Kidney capillary endothelial cell (primary cell): ENCODE measurements at regions not wholly inside any gene's neighbourhood (a gene's known extent, or its start where the extent isn't known, plus 50 kb on each side); places are given as distances from the start of the nearest gene placed in this dataset.
"Not testable (repeated sequence)": the region's sequence is repeated elsewhere in the genome, so short reads cannot be mapped to it uniquely, and the experiment has no call there.

Experiments
- DNase-seq: peaks from one replicate; pipeline ENCODE4 v3.0.0-alpha.2; 2018; ENCODE audit warnings: low spot score

DNA sequence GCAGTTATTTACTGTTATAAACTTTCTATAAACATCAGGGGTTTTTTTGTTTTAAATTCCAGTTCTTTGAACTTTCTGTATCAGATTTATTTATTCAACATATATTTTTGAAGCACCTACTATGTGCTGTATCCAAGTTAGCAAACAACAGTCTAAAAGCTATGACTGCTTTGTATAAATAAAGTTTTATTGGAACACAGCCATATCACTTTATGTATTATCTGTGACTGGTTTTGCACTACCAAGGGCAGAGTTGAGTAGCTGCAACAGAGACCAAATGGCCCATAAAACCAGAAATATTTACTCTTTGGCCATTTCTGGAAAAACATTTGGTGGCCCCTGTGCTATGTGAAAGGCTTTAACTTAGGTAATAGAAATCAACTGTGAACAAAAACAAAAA lies 110.2 kb upstream of the ERCC4 start:
- no peak for DNase-seq

DNA sequence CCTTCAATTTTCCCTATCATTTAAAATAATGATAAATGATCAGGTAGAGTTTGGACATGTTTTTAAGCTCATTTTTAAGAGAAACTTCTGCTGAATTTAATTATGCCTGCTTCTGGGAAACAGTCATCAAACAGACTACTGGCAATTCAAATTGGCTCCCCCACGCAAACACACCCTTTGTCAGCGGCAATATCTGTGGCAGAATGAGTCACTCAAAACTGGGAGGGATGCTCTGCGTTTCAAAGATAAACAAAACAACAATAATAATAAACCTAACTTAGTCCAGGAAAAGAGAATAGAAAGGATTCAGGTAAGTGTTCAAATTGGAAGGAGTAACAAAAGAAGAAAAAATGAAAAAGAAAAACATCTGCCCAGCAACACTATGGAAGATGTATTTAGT lies 108.1 kb upstream of the ERCC4 start:
- DNase-seq: no peak

DNA sequence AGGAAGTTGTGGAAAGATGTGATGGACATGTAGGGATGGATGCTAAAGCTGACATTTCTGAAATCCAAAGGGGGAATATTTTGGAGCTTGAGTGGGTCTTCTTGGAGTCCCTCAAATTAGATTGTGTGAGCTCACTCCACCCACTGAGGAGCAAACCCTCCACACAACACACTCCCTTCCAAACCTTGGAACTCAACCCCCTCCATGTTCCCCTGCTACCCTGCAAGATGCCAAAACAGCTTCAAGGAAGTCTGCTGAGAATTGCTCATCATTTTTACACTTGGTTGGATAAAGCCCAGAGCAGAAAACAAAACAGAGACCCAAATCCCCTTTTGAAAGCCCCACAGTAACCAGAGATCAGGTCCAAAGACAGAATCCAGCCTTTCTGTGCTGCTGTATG lies 103.3 kb upstream of the ERCC4 start:
- DNase-seq: no peak

DNA sequence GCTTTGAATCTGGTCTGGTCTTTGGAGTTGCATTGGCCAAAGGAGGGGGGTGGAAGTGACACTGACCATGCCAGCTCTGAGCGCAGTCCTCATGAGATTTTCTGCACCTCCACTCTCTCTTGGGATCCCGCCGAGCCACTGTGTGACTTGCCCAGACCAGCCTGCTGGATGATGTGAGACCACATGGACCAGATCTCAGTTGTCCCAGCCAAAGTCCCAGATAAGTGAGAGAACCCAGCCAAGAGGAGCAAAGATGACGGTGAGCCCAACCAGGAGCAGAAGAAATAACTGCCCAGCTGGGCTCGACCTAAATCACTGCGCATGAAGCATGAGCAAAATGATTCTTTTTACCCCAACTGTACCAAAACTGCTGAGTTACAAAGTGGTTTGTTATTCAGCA lies 96.5 kb upstream of the ERCC4 start:
- no peak for DNase-seq

DNA sequence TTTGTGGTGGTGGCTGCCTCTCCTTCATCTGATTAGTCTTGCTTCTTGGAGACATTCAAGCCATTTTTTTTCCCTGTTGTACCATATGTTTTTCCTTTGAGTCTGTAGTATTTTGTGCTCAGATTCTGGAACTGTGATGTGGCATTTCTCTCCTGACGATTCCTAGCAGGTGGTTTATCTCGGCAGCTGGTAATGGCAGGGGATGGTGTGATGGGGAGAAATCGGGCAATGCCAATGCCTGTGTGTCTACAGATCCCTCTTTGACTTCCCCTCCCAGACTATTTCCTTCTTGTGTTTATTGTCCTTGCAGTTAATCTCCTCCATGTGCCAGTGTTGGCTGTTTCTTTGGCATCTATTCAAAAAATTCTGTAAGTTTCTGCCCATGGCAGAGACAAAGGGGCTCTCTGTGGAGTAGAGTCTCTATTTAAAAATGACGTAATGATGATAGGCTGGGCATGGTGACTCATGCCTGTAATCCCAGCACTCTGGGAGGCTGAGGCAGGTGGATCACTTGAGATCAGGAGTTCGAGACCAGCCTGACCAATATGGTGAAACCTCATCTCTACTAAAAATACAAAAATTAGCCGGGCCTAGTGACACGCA lies 90.2 kb upstream of the ERCC4 start:
- no peak for DNase-seq

DNA sequence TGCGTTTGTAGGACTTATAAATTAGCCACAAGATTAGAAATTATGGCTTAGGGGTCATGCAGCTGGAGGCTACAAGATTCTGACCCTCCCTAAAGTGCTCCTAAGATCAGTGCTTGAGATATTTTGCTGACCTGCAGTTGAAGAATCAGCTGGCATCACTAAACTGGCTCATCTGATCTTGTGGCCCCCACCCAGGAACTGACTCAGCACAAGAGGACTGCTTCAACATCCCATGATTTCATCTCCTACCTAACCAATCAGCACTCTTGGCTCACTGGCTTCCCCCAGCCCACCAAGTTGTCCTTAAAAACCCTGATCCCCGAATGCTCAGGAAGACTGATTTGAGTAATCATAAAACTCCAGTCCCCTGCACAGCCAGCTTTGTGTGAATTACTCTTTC lies 86.4 kb upstream of the ERCC4 start:
- no peak for DNase-seq

DNA sequence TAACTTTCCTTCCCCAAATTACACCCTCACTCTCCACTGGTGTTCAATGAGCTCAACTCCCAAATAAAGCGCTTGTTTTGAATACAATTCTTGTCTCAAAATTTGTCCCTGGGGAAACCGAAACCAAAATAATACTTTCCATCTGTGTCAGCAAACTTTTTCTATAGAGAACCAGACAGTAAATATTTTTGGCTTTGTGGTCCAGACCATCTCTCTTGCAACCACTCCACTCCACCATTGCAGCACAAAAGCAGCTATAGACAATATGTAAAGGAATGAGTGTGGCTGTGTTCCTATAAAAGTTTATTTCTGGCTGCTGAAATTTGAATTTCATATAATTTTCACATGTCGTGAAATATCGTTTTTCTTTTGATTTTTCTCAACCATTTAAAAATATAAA lies 84.6 kb upstream of the ERCC4 start:
- DNase-seq: no peak

DNA sequence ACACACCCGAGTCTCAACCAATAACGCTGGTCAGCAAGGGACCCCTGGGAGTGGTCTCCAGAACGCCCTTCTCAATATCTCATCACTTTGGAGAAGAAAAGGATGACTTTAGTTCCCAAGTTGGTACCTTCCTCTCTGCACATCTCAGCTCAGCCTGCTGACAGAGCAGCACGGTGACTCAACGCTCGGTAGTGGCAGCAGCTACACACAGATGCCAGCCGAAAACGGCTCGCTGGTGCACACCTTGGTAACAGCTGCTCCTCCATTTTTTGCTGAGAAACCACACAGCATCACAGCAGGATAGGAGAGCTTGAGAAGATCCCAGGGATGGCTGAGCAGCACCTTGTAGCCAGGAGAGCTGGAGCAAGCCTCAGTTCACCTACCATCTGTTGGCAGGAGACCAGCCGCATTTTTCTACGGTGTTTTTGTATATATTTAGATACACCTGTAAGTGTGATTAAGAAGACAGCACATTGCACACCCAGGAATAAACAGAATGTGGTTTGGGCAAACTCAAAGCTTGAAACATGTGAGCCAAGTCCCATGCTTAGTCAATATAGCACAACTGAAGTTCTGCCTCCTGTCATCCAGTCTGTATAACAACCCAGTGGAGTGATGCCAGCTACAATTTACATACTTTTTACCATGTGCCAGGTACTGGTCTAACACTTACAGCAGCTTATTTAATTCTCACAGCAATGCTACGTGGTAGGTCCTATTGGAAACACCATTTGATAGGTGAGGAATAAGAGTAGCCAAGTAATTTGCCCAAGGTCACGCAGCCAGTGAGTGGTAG lies 83.8 kb upstream of the ERCC4 start:
- DNase-seq: no peak

DNA sequence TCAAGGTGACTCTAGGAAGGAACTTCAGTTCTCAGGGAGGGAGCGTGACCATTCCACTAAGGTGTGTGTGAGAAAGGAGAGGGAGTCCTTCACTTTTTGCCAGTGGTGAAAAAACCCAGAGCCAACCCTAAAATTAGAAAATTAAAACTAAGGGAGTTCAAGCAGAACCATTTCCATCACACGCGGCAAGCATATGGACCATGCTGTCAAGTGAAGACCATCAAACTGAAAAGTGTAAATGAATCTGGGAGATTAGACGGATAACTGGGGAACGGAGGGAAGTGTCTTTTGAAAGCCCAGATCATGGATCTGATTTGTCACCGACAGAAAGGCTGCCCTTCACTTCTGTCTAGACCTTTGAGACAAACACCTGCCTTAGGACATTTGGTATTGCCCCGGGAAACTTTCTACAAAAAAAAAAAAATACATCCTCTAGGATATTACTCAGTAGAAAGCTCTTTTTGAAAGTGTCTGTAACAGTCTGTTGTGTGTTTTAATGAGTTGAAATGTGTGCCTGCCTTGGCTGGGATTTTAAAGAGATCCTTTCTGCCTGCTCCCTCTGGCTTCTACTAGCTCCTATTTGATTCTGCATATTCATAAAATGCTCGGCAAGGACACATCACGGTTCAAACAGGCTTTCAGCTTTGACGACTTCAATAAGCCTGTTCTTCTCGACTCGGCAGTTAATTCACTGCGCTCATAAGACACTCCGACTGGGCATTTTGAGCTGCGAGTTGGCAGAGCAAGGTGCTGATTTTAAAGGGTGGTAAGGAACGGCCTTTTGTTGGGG lies 81.4 kb upstream of the ERCC4 start:
- DNase-seq: no peak

DNA sequence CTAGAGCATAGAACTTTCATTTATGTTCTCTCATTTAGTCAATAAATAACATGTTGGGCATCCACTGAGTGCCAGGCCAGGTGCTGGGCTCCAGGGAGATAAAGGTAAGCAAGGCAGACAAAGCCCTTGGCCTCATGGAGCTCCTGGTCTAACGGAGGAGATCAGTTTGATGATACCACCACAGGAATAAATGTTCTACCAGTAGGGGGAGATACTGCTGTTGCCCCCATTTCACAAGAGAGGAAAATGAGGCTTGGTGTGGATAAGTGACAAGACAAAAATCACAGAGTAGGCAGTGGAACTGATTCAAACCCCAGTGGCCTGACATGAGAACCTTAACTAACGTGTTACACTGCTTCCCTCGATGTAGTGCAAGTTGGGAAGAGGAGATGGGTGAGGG lies 80.4 kb upstream of the ERCC4 start:
- DNase-seq: no peak

DNA sequence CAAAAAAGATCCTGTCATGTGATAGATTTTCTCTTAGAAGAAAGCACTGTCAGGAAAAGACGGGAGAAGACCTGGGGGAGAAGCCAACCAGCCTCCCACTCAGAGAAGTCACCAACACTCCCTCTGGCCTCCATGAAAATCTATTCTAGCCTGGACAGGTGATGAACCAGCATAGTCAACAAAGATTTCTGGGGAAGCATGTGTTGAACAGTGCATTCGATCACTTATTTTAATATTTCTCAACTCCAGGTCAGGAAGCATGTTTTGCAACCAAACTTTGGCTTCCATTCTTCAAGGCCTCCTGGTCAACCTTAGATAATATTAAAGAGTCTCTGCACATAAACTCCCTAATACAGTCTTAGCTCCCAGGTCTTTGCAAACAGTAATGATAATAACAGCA lies 74.7 kb upstream of the ERCC4 start:
- DNase-seq: no peak

DNA sequence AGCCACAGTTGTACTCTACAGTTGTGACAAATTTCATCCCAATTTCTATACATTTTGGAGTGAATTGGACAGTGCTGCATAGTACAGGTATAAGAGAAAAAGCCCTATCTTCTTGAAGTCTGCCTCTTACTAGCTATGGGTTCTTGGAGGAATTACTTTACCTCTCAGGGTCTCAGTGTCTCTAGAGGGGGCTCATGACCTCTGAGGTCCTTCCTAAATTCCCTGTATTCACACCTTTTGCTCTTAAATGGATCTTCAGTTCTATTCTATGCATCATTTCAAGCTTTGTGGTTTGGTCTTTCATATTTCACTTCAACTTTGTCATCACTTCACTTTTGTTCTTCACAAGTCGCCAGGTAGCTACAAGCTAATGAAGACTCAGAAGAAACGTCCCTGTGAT lies 71.2 kb upstream of the ERCC4 start:
- no peak for DNase-seq

DNA sequence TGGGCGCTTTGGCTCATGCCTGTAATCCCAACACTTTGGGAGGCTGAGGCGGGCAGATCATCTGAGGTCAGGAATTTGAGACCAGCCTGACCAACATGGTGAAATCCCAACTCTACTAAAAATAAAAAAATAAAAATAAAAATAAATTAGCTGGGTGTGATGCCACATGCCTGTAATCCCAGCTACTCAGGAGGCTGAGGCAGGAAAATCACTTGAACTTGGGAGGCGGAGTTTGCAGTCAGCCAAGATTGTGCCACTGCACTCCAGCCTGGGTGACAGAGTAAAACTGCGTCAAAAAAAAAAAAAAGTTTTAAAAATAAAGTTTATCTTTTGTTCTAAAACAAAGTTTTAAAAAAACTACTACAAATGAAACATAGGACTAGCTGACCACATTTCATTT lies 69.8 kb upstream of the ERCC4 start:
- not testable (repeated sequence) for DNase-seq

DNA sequence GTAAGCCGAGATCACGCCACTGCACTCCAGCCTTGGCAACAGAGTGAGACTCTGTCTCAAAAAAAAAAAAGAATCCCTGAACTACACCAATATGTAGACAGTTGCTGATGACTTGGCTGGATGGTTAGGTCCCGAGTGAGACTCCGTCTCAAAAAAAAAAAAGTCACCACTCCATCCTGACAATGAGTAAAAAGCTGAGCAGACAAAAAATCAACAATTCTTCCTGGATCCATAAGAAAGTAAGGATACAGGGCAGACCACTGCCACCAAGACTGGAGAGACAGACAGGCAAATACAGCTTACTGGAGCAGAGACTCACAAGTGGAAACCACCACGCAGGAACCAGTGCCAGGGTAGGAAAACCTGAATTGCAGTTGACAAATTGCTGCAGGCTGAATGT lies 67.1 kb upstream of the ERCC4 start:
- no peak for DNase-seq

DNA sequence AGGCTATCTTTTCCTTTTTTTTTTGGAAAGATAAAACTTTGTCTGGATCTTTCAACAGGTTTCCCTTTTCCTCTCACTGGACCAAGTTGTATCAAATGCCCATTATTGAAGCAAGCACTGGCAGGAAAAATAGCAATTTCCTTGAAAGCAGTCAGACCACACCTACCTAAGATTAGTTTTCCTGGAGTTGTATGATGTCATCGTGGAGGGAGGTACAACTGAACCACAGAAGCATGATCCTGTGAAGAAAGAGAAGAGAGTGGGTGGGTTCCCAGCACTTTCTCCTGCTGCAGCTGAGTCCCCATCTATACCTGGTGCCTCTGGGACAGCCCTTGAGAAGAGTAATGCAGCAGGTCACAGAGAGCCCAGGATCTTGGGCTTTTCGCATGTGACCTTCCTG lies 63.6 kb upstream of the ERCC4 start:
- DNase-seq: no peak

DNA sequence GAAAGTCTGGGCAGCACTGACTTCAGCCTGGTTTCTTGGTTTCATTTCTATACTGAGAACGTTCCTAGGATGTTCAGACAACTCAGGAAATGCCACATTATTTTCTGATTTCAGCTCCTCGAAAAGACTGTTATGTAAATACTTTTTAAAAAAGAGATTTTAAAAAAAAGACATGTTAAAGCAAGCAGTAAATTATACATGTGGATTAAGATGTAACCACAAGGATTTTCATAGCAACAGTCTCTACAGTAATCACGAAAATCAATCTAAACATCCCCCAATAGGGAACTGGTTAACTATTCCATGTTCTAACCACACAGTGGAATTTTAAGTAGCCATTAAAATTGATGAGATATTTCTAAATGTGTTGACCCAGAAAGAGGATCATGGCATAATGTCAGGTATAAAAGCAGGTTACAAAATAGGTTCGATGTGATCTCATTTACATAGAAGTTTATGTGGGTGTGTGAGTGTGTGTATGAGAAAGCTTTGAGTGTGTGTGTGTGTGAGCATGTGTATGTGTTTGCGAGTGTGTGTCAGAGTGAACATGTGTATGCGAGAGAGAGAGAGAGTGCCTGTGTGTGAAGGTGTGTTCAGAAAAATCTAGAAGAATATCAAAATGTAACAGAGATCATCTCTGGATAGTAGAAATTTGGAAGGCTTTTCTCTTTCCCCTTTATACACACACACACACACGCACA lies 63.0 kb upstream of the ERCC4 start:
- no peak for DNase-seq

DNA sequence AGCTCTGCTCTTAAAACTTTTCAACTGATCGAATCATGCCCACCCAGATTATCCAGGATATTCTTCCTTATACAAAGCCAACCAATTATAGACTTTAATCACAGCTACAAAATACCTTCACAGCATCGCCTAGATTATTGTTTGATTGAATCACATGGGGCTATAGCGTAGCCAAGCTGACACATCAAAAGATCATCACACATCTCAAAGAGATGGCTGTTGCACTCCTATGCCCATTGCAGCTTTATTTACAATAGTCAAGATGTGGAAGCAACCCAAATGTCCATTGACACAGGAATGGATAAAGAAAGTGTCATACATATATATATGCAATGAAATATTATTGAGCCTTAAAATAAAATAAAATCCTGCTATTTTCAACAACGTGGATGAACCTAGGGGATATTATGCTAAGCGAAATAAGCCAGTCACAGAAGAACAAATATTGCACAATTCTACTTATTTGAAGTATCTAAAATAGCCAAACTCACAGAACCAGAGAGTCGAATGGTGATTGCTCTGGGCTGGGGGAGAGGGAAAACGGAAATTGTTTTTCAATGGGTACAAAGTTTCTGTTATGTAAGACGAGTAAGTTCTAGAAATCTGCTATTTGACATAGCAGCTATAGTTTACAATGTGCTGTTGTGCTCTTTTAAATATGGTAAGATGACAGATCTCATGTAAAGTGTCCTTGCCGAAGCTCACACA lies 60.9 kb upstream of the ERCC4 start:
- DNase-seq: no peak

DNA sequence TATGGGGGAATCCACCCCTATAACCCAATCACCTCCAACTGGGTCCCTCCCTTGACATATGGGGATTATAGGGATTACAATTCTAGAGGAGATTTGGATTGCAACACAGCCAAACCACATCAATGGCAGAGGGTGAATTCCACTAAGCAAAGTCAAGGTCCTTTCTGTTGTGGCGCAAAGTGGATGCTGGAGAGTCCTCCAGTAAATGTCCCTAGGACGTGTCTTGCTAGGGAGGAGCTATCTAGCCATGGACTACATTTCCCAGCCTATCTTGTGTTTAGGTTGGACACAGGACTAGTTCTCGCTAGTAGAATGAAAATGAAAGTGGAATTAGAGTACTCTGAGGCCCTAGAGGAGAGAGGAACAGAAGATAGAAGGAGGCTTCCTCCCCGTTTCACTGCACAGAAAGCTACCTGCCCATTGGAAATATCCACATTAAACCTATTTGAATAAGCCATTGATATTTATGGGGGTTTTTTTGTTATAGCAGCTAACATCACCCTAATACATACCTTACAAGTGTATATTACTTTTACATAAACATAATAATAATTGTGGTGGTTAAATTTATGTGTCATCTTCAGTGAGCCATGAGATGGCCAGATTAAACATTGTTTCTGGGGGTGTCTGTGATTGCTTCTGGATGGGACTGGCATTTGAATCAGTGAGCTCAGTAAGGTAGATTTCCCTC lies 56.7 kb upstream of the ERCC4 start:
- DNase-seq: no peak

DNA sequence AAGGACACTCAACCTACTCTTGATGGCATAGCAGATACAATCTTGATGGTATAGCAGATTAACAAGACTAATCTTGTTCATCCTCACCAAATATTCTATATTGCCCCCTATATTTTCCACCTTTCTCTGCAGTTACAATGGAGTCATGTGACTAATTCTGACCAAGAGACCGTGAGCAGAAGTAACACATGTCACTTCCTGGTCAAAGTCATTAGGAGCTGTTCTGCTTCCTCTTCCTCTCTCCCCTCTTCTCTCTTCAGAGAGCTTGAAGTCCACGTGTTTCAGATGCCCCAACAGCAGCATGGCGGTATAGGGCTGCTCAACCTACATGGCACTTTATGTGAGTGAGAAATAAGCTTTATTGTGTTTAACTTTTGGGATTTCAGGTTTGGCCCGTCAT lies 55.3 kb upstream of the ERCC4 start:
- no peak for DNase-seq

DNA sequence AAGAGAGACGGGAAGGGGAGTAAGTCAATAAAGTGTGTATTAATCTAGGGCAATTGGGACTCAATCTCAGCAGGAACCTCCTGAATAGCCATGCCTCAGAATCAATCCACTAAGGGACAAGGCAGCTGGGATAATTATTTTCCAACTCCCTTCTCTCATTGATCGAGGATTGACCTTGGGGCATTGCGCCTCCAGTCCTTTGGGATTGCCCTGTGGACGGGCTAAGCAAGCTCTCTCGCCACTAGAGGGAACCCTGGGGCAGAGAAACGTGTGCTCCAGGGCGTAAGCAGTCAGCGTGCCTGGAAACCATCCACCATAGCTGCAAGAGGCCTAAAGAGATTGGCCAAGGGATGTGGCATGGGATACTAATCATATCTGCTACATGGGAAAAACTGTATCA lies 53.9 kb upstream of the ERCC4 start:
- peak; percentile 33 for DNase-seq
